HG03342 (cell line): ENCODE measurements at regions not wholly inside any gene's neighbourhood (a gene's known extent, or its start where the extent isn't known, plus 50 kb on each side); places are given as distances from the start of the nearest gene placed in this dataset.

Experiments
- ATAC-seq: cut with Tn5 transposase; IDR thresholded peaks from one replicate; pipeline ENCODE4 v1.9.1; 2021; ENCODE audit warnings: mild to moderate bottlenecking, moderate library complexity; ENCODE audit not compliant: unreplicated experiment

DNA sequence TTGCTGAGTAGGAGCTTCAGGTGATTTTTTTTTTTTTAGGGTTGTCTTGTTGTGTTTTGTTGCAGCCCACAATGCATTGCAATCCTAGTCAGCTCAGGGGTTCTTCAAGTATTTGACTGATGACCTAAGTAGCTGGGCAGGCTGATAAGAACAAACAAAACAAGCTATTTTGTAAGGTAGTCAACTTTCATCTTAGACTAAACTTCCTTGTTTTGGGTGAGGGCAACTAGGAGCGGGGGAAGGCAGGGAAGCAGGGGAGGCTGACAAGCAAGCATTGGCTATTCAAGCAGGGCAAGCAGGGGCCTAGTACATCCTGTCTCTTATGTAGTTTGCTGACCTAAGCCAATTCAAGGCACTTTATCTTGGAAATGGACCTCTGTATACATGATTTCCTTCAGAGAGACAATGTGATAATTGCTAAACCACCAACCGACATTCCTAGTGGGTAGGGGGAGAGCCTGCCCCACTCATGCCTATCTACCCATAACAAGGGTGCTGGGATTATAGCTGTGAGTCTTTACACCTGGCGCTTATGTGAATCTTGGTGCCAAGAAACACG, 163.3 kb upstream of the PRKCQ start:
- ATAC-seq = no peak

DNA sequence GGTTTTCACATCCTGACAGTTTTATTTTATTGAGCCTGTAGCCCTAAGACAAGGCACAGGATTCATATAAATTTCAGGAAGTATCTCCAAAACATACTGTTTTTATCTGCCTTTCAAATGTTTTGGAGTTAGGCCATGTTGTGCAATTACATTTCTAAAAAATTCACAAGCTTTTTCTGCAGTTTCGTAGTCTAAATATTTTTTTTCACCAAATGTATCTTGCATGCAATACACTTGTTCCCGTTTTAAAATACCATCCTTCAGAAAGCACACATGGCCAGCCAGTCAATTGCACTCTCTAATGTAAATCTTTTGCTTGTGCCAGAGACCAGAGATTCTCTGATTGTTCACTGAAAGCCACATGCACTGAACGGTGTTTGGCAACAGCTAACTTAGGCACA, 161.5 kb upstream of the PRKCQ start:
- ATAC-seq = no peak

DNA sequence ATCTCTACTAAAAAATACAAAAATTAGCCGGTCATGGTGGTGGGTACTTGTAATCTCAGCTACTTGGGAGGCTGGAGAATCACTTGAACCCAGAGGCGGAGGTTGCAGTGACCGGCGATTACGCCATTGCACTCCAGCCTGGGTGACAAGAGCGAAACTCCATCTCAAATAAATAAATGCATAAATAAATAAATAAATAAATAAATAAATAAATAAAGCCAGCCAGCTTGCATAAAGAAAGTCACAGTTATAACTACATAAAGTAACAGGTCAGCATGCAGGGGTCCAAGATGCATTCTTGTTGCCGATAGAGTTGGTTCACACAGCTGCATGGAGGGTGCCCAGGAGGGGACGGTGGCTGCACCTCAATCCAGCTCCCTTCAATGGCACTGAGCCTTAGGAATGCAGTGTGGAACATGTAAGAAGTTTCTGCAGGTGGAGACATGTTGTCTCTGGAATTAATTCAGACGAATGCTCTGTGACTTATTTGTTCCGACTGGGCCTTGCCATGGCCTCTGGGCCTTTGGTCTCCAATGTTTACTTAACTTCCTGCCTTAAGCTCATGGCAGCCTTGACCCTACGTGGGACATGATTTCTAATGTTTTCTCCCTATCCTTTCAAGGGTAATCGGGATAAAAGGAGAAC, 159.6 kb upstream of the PRKCQ start:
- ATAC-seq = no peak

DNA sequence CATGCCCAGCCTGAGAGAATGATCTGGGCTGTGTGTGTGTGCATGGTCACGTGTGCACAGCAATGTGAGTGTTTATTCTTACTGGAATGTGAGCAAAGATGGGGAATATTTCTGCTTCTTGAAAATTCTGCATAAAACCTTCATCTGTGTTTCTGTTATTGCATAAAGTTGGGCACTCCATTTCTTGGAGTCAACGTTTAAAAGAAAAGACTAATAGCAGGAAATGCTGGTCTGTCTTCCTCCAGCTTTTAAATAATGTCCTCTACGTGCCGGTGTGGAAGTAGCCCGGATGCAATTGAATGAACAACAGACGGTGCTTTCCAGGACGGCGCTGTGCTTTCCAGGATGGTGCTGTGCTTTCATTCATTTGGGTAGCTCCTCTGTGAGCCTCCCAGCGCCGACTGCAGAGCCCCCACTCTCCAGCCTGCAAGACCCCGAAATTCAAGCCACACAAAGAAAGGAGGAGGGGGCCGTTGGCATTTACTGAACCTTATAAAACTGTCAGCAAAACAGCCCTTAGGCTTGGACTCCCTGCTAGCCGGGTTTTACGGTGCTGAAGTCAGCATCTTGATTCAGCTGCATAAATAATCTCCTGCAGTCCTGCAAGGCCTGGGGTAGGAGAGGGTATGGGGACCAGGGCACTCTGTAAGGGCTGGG, 158.2 kb upstream of the PRKCQ start:
- ATAC-seq = no peak

DNA sequence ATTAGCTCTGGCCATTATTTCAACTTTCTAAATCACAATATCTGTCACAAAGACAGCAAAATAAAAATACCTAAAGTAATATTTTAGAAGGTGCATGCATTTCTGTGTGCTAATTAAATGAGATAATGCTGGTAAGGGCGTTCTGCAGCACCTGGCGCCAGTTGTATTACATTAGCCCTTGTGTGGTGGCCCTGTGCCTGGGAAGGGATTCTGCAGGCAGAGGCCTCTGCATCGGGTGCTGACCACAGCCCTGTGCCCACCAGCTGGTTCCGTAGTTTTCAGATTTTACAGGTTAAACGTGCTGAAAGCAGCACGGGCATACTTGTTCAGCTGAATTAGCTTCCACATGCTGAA, 157.7 kb upstream of the PRKCQ start:
- no peak for ATAC-seq

DNA sequence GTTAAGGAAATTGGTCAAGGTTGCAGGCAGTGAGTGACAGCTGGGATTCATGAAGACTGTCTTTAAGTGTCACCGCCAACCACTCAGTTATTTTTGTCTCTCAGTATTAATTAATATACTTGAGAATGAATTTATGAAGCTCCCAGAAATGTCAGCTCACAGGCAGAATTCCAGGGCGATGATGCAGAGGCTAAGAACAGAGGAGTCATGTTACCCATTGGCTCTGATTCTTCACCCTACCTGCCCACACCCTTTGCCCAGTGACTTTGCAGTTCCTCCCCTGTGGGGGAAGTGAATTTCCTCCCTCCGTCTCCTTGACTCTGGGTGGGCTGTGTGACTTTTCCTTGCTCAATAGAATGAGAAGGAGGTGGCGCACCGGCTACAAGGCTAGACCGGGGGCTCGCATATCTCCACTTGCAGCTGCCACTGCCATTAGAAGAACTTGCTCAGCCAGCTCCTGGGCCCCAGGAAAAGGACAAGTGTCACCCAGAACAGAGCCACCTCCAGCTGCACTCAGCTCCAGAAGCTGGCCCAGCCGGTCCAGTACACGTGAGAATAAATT, 157.1 kb upstream of the PRKCQ start:
- ATAC-seq = no peak

DNA sequence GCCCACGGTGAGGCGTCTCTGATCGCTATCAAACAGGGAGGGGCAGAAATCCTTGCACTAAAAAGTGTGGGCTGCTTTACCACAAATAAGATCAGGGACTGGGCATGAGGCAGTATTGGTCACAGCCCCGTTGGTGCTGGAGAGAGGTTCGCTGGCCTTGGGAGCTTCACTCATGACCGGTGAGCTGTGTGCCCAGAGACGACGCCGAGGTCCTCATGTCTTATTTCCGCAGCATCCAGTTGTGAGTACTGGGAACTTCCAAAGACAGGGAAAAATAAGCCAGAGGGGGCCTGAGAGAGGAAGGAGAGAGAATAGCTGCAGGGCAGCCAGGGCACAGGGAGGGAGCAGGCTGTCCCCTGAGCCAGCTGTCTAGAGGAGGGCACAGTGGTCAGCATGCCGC, 154.2 kb upstream of the PRKCQ start:
- ATAC-seq = no peak

DNA sequence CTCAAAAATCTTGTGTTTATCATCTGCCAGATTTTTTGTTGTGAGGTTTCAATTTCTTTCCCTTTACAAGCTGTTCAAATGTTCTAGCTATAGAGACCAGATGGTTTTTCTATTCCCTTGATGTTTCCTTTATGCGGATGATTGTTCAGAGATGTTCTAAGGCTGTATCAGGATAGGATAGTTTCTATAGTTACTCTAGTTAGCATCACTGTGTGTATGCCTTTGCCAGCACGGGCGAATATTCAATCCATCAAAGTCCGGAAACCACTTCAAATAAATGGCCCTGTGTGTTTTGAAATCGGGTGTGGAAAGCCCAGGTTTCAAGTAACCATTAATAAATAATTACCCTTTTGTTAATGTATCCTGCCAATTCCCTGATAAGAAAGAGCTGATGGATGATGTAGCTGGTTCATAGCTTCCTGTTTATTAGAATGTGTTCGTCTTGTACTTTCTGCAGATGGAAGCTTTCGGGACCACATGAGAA, 149.8 kb upstream of the PRKCQ start:
- ATAC-seq = no peak

DNA sequence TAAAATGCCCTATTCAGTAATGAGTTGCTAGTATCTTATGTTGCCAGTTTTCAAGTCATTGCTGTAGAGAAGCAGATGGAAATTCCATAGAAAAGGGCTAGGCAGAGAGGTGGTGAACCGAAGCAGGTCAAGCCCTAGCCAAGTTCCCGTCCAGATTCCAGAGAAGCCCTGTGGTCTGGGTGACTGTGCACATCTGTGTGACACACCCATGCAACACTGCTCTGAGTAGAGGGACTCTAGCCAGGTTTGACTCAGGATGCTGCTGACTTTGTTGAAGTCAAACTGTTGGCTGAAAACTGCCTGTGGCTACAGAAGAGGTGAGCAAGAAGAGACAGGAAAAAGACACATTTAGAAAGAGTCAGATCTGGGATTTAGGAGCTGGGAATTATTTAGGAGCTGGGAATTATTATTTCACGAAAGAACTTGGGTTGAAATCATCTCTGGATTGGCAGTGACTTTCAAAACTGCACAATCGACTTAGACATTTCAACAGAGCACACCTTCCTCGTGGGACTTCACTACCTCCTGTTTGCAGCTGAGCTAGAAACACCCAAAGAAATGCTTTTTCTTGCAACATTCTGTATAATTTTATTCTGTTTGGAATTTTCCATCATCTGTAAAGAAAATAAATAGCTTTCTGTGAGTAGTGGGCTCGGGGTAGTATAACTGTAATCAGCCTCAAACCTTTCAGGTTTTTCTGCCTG, 149.1 kb upstream of the PRKCQ start:
- no peak for ATAC-seq

DNA sequence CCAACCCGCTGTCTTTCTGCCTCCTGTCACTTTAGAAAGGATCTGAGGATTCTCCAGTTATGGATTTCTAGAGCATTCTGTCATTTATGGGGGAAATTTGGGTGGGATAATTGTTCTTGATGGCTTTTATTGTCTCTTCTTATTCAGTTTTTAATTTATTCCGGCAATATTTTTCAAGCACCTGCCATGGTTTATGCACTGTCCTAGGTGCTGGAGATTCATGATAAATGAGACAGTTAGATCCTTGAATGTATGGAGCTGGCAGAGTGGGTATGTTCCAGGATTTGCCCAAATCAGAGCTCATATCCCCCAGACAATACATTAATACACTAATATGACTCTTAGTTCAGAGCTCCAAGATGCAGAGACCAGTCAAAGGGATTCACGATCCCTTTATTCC, 146.8 kb upstream of the PRKCQ start:
- ATAC-seq = no peak

DNA sequence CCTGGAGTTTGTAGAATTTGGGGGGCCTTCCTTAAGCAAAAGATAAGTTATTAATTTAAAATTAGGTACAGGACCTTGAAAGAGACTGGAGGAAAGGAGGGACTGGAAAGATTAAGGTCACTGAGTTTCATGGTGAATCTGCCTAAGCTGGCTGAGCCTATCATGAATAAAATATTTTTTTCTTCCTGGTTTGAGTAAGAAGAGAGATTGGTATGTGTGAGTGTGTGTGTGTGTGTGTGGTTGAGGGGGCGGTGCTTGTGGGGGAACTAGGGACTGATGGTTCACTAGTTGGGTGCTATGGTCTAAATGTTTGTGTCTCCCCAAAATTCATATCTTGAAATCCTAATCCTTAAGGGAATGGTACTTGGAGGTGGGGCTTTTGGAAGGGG, 142.5 kb upstream of the PRKCQ start:
- ATAC-seq = no peak

DNA sequence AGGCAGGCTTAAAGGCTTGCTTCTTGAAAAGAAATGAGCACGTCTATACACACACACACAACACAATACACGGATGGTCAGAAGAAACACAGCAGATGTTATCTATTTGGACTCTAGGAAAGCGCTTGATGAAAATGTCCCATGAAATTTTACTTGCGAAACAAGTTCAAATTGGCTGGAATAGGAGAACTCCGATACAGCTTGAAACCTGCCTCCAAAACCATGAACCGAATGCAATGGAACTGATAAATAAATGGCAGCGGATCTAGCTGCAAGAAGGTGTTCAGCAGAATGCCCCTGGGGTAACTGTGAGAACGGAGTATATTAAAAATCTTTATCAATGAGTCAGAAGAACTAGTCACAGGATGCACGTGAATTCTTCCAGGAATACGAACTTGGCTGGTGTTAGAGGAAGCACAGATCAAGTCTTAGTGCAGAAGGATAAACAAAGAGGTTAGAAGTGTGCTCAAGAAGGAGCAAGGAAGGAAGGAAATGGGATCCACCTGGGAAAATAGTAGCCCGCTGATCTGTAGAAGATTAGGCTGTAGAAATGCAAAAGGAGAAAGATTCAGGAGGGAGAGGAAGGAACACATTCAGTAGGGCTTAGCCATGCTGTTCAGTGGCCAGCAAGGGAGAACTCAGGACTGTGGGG, 142.0 kb upstream of the PRKCQ start:
- no peak for ATAC-seq

DNA sequence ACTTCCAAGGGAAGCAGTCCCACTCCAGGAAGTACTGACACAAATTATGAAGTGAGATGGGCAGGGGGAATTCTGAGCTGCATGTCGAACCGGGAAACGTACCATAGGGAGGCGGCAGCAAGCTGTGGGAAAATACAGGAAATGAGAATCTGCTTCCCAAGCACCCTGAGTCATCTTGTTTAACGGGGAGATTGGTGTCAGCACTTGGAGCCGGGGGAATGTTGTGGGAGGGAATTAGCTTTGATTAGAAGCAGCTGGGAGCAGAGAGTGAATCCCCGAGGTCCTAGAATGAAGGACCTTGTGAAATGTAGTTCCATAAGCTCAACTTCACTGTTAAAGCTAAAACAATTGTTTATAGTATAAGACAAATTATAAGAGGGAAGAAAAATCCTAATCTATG, 141.4 kb upstream of the PRKCQ start:
- ATAC-seq = no peak

DNA sequence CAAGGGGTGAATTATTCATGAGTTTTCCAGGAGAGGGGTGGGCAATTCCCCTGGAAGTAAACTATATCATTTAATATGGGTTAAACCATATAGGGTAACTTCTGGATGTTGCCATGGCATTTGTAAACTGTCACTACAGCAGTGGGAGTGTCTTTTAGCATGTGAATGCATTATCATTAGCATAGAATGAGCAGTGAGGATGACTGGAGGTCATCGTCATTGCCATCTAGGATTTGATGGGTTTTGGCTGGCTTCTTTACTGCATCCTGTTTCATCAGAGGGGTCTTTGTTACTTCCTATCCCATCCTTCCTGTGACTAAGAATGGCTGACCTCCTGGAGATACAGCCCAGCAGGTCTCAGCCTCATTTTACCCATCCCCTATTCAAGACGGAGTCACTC, 139.5 kb upstream of the PRKCQ start:
- ATAC-seq = no peak

DNA sequence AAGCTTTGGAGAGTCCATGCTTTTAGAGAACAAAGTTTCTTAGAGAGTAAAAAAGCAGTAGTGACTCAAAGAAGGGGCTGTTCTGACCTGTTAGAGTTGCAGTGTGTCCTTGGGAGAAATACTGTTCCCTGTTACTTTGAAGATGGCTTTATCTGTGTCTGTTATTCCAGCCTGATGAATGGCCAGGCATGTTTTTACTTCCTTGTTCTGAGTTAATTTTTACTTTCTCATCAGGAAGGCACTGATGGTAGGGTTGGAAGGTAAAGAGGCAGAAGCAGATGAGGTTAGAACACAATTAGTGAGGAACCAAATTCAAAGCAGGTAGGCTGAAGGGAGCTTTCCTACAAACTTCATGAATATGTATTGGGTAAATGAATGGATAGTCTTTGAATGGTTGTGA, 138.5 kb upstream of the PRKCQ start:
- no peak for ATAC-seq

DNA sequence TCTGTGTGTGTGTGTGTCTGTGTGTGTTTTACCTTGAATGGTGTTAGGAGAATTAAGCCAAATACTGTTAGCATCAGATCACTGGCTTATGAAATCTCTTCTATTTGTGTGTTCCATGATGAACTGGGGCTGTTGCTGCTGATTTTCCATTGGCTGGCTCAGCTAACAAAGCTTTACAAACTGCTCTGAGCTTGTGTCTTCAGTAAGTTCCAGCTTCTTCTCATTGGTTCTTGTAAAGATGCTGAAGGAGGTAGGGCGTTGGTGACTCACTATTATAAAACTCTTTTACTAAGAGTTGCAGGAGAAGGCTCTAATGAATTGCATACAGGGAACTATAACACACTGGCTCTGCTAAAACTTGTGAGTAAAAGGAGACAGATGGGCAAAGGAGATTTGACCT, 136.4 kb upstream of the PRKCQ start:
- no peak for ATAC-seq

DNA sequence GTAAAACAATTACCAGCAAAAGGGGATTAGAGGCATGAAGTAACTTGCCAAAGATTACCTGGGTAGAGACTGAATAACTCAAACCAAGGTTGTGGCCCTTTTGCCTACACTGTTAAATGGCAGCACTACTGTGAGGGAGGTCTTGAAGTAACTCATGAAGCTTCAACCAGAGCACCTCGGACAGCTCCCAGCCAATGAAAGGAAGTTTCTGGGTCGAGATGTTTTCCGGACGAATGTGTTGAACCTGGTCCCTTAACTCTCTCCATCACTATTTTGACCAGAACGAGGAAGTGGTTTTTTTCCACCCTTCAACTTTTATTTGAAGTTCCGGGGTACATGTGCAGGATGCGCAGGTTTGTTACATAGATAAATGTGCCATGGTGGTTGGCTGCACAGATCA, 133.6 kb upstream of the PRKCQ start:
- no peak for ATAC-seq

DNA sequence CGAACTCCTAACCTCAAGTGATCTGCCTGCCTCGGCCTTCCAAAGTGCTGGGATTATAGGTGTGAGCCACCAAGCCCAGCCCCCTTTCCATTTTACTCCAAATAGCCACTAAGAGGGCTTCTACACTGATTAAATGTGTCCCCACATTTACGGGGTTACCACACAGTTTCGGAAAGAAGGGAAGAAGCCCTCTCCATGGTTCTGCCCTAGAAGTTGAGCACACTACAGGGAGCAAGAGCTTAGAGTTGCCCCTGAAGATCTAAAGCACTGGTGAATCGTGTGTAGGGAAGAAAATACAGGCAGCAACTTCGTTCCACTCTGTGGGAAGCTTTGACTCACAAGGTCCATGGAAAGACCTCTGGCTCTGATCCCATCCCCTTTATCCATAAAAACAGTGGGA, 133.0 kb upstream of the PRKCQ start:
- ATAC-seq = no peak

DNA sequence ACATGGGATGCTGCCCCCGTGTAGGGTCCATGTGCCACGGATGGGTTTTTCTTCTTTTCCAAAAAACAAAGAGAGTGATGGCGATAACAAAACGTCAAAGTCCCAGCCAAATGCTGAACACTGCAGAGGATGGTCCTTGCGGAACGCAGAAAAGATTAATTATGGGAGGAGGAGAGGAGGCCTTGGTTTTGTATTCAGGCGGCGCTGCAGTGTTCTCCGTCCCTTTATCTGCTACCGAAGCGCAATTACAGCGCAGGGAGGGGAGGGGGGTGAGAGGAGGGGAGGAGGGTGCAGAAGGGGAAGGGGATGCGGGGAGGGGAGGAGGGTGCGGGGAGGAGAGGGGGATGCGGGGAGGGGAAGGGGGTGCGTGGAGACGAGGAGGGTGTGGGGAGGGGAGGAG, 131.8 kb upstream of the PRKCQ start:
- no peak for ATAC-seq

DNA sequence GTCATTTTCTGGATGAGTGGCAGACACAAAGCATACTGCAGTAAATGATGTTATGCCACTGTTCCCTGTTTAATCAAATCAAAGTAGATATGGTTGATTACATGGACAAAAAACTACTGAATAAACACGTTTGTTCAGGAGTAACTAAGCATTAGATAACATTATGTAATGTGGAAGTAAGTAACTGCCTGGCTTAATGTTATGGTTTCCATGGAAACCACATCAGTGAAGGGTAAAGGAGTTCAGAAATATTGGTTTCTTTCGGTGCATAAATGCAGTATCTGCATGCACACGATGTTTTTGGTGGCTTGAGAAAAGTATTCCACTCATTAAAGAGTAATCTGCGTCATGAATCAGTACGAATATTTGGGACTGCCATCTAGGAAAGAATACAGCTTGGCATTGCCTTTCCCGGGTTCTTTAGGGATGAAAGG, 131.3 kb upstream of the PRKCQ start:
- ATAC-seq = no peak

DNA sequence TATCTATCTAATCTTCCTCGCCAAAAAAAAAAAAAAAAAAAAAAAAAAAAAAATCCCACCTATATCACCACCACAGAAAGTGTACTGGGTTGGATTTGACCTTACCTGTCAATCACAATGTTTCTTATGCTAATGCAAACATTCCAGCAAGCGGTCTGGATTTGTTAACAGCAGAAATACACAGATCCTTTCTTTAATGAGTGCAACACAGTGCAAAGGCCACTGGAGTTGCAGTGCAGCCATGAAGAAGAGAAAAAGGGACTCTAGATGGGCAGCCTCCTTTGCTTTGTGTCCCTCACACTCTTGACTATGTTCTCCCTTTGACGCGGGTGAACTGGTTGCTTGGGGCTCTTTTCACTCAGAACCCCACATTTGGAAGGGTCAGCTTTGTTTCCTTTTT, 127.3 kb upstream of the PRKCQ start:
- no peak for ATAC-seq
